HEK293 (cell line): ENCODE measurements at regions not wholly inside any gene's neighbourhood (a gene's known extent, or its start where the extent isn't known, plus 50 kb on each side); places are given as distances from the start of the nearest gene placed in this dataset.

Experiments
- CTCF ChIA-PET: fragments of 350-600 bp; formaldehyde crosslinking; extraction: SDS; loops from one replicate; lab custom pipeline; 2021; ENCODE audit warnings: antibody characterized with exemption; lab: Yijun Ruan, JAX
- POLR2A ChIA-PET: fragments of 300-600 bp; formaldehyde crosslinking; extraction: SDS; loops from one replicate; lab custom pipeline; 2020; ENCODE audit warnings: antibody characterized with exemption, inconsistent platforms; lab: Yijun Ruan, JAX
- H3K27ac ChIP-seq: fragments of 200-500 bp; sonication (Bioruptor generic); 2 replicates; pipeline ENCODE4 v1.5.1; 2014; ENCODE audit warnings: low read depth, low read length, control low read depth, inconsistent platforms; ENCODE audit errors: extremely low read depth
- H3K36me3 ChIP-seq, 2 experiments: fragments of 200-500 bp in 1 of 2; sonication (Bioruptor generic) in 1 of 2; 1 replicate in 1 of 2; 2 replicates in 1 of 2; pipeline ENCODE4 v1.5.1; 2014 to 2017; ENCODE audit warnings: inconsistent platforms in 2 of 2, low read length in 2 of 2; ENCODE audit not compliant: control insufficient read depth in 2 of 2, insufficient read depth in 1 of 2
- H3K4me1 ChIP-seq: fragments of 200-500 bp; sonication (Bioruptor generic); 2 replicates; pipeline ENCODE4 v1.5.1; 2014; ENCODE audit warnings: mild to moderate bottlenecking, low read length, inconsistent platforms; ENCODE audit not compliant: control insufficient read depth, insufficient read depth
- H3K4me3 ChIP-seq: 2 replicates; pipeline ENCODE4 v1.5.1; 2011; ENCODE audit warnings: low read depth, mild to moderate bottlenecking, control low read depth, low read length, moderate library complexity
- H3K9me3 ChIP-seq: fragments of 200-500 bp; sonication (Bioruptor generic); 2 replicates; pipeline ENCODE4 v1.5.1; 2014; ENCODE audit warnings: low read depth, low read length, inconsistent platforms; ENCODE audit not compliant: control insufficient read depth, insufficient read depth
- BCL11A ChIP-seq: fragments of 450-650 bp; formaldehyde crosslinking; IDR thresholded peaks from 2 replicates; pipeline ENCODE4 v1.5.1; 2016; ENCODE audit warnings: low read depth, missing biosample characterization, missing genetic modification characterization
- GLI2 ChIP-seq: fragments of 450-650 bp; formaldehyde crosslinking; IDR thresholded peaks from 2 replicates; pipeline ENCODE4; 2017; ENCODE audit warnings: missing biosample characterization, missing genetic modification characterization, low read depth, borderline replicate concordance
- HOXA7 ChIP-seq: sonication (generic); formaldehyde crosslinking; IDR thresholded peaks from 2 replicates; pipeline ENCODE4 v1.8.1; 2022; ENCODE audit warnings: missing genetic modification reagents, borderline replicate concordance
- MZF1 ChIP-seq: fragments of 450-650 bp; formaldehyde crosslinking; IDR thresholded peaks from 2 replicates; pipeline ENCODE4 v1.5.1; 2017; ENCODE audit warnings: missing biosample characterization, missing genetic modification characterization, borderline replicate concordance
- SALL2 ChIP-seq: fragments of 450-650 bp; formaldehyde crosslinking; IDR thresholded peaks from 2 replicates; pipeline ENCODE4 v1.5.0; 2017; ENCODE audit warnings: missing biosample characterization, mild to moderate bottlenecking, missing genetic modification characterization, borderline replicate concordance
- SCRT1 ChIP-seq: fragments of 450-650 bp; formaldehyde crosslinking; IDR thresholded peaks from 2 replicates; pipeline ENCODE4 v1.5.1; 2016; ENCODE audit warnings: missing biosample characterization, missing genetic modification characterization, borderline replicate concordance
- SCRT2 ChIP-seq: fragments of 450-650 bp; formaldehyde crosslinking; IDR thresholded peaks from 2 replicates; pipeline ENCODE4 v1.5.1; 2016; ENCODE audit warnings: missing biosample characterization, missing genetic modification characterization
- ZNF19 ChIP-seq: fragments of 450-650 bp; formaldehyde crosslinking; IDR thresholded peaks from 2 replicates; pipeline ENCODE4; 2016; ENCODE audit warnings: missing biosample characterization, missing genetic modification characterization, low read depth
- ZNF530 ChIP-seq: fragments of 450-650 bp; formaldehyde crosslinking; IDR thresholded peaks from 2 replicates; pipeline ENCODE4 v1.5.1; 2016; ENCODE audit warnings: low read depth, missing biosample characterization, missing genetic modification characterization
- ZNF610 ChIP-seq: fragments of 450-650 bp; formaldehyde crosslinking; IDR thresholded peaks from 2 replicates; pipeline ENCODE4 v1.5.1; 2016; ENCODE audit warnings: missing biosample characterization, missing genetic modification characterization, borderline replicate concordance
- ZNF658 ChIP-seq: fragments of 450-650 bp; formaldehyde crosslinking; IDR thresholded peaks from 2 replicates; pipeline ENCODE4; 2016; ENCODE audit warnings: missing biosample characterization, missing genetic modification characterization
- ZNF677 ChIP-seq: fragments of 450-650 bp; IDR thresholded peaks from 2 replicates; pipeline ENCODE4 v1.5.0; 2018; ENCODE audit warnings: missing biosample characterization, mild to moderate bottlenecking, missing genetic modification characterization, moderate library complexity
- ZNF747 ChIP-seq: fragments of 450-650 bp; formaldehyde crosslinking; IDR thresholded peaks from 2 replicates; pipeline ENCODE4 v1.5.1; 2016; ENCODE audit warnings: missing biosample characterization, missing genetic modification characterization
- TF ChIP-seq, protein P1 (sequence below): fragments of 450-650 bp; formaldehyde crosslinking; IDR thresholded peaks from 2 replicates; pipeline ENCODE4 v1.5.1; 2017; ENCODE audit warnings: missing biosample characterization, missing genetic modification characterization
- TF ChIP-seq, protein P2 (sequence below): fragments of 450-650 bp; formaldehyde crosslinking; IDR thresholded peaks from 2 replicates; pipeline ENCODE4 v1.5.1; 2017; ENCODE audit warnings: missing biosample characterization, missing genetic modification characterization
- TF ChIP-seq, protein P3 (sequence below): fragments of 450-650 bp; formaldehyde crosslinking; IDR thresholded peaks from 2 replicates; pipeline ENCODE4; 2016; ENCODE audit warnings: missing biosample characterization, missing genetic modification characterization
- TF ChIP-seq, protein P4 (sequence below): fragments of 450-650 bp; formaldehyde crosslinking; IDR thresholded peaks from 2 replicates; pipeline ENCODE4 v1.5.1; 2017; ENCODE audit warnings: missing biosample characterization, missing genetic modification characterization
- TF ChIP-seq, protein P5 (sequence below): fragments of 450-650 bp; formaldehyde crosslinking; IDR thresholded peaks from 2 replicates; pipeline ENCODE4 v1.5.1; 2016; ENCODE audit warnings: missing biosample characterization, missing genetic modification characterization
- TF ChIP-seq, protein P6 (sequence below): fragments of 450-650 bp; formaldehyde crosslinking; IDR thresholded peaks from 2 replicates; pipeline ENCODE4 v1.5.1; 2016; ENCODE audit warnings: missing biosample characterization, missing genetic modification characterization

DNA sequence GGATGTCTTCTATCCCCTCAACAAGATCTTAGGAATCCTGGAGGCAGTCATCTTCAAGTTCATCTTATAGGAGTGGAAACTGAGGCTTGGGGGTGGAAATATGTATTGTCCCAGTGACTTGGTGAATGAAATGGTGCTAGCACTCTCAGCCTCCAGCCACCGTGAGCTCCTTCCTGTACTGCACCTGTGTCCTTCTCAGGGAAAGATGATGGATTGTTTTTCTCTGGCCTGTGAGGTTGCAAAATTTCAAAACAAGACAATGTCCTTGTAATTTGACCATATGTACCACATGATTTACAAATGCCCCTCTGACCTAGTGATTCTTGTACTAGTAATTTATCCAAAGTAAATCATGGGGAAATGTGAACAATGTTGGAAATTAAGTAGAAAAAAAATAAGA, 71.0 kb upstream of the CHCHD3 start:
- POLR2A ChIA-PET = no interaction called here
- Histone ChIP-seq H3K27ac (no peak overlapping the region), H3K4me1 (no peaks in the 10 kb centered on the region), H3K9me3 (no peaks in the 10 kb centered on the region), H3K36me3 (no peaks in the 10 kb centered on the region), H3K4me3 (no peak overlapping the region)
- CTCF ChIA-PET = no interaction called here
- no peak for TF ChIP-seq SCRT2 (tag by site-specific recombination)
- no peak for TF ChIP-seq BCL11A (tag by site-specific recombination)
- TF ChIP-seq GLI2 (tag by site-specific recombination) = no peak
- no peak for TF ChIP-seq SALL2 (tag by site-specific recombination)
- TF ChIP-seq, protein P1, sequence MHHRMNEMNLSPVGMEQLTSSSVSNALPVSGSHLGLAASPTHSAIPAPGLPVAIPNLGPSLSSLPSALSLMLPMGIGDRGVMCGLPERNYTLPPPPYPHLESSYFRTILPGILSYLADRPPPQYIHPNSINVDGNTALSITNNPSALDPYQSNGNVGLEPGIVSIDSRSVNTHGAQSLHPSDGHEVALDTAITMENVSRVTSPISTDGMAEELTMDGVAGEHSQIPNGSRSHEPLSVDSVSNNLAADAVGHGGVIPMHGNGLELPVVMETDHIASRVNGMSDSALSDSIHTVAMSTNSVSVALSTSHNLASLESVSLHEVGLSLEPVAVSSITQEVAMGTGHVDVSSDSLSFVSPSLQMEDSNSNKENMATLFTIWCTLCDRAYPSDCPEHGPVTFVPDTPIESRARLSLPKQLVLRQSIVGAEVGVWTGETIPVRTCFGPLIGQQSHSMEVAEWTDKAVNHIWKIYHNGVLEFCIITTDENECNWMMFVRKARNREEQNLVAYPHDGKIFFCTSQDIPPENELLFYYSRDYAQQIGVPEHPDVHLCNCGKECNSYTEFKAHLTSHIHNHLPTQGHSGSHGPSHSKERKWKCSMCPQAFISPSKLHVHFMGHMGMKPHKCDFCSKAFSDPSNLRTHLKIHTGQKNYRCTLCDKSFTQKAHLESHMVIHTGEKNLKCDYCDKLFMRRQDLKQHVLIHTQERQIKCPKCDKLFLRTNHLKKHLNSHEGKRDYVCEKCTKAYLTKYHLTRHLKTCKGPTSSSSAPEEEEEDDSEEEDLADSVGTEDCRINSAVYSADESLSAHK (tag by site-specific recombination) = no peak
- TF ChIP-seq ZNF530 (tag by site-specific recombination) = no peak
- TF ChIP-seq ZNF610 = no peak
- TF ChIP-seq, protein P2, sequence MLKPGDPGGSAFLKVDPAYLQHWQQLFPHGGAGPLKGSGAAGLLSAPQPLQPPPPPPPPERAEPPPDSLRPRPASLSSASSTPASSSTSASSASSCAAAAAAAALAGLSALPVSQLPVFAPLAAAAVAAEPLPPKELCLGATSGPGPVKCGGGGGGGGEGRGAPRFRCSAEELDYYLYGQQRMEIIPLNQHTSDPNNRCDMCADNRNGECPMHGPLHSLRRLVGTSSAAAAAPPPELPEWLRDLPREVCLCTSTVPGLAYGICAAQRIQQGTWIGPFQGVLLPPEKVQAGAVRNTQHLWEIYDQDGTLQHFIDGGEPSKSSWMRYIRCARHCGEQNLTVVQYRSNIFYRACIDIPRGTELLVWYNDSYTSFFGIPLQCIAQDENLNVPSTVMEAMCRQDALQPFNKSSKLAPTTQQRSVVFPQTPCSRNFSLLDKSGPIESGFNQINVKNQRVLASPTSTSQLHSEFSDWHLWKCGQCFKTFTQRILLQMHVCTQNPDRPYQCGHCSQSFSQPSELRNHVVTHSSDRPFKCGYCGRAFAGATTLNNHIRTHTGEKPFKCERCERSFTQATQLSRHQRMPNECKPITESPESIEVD = no peak
- TF ChIP-seq ZNF19 (tag by site-specific recombination) = no peak
- TF ChIP-seq, protein P3, sequence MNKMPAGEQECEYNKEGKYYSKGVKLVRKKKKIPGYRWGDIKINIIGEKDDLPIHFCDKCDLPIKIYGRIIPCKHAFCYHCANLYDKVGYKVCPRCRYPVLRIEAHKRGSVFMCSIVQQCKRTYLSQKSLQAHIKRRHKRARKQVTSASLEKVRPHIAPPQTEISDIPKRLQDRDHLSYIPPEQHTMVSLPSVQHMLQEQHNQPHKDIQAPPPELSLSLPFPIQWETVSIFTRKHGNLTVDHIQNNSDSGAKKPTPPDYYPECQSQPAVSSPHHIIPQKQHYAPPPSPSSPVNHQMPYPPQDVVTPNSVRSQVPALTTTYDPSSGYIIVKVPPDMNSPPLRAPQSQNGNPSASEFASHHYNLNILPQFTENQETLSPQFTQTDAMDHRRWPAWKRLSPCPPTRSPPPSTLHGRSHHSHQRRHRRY (tag by site-specific recombination) = no peak
- no peak for TF ChIP-seq ZNF747 (tag by site-specific recombination)
- TF ChIP-seq, protein P4, sequence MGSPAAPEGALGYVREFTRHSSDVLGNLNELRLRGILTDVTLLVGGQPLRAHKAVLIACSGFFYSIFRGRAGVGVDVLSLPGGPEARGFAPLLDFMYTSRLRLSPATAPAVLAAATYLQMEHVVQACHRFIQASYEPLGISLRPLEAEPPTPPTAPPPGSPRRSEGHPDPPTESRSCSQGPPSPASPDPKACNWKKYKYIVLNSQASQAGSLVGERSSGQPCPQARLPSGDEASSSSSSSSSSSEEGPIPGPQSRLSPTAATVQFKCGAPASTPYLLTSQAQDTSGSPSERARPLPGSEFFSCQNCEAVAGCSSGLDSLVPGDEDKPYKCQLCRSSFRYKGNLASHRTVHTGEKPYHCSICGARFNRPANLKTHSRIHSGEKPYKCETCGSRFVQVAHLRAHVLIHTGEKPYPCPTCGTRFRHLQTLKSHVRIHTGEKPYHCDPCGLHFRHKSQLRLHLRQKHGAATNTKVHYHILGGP (tag by site-specific recombination) = no peak
- TF ChIP-seq, protein P5, sequence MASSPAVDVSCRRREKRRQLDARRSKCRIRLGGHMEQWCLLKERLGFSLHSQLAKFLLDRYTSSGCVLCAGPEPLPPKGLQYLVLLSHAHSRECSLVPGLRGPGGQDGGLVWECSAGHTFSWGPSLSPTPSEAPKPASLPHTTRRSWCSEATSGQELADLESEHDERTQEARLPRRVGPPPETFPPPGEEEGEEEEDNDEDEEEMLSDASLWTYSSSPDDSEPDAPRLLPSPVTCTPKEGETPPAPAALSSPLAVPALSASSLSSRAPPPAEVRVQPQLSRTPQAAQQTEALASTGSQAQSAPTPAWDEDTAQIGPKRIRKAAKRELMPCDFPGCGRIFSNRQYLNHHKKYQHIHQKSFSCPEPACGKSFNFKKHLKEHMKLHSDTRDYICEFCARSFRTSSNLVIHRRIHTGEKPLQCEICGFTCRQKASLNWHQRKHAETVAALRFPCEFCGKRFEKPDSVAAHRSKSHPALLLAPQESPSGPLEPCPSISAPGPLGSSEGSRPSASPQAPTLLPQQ (tag by site-specific recombination) = no peak
- TF ChIP-seq MZF1 (tag by site-specific recombination) = no peak
- TF ChIP-seq ZNF658 (tag by site-specific recombination) = no peak
- TF ChIP-seq HOXA7 = no peak
- no peak for TF ChIP-seq ZNF677 (tag by site-specific recombination)
- no peak for TF ChIP-seq SCRT1 (tag by site-specific recombination)
- TF ChIP-seq, protein P6, sequence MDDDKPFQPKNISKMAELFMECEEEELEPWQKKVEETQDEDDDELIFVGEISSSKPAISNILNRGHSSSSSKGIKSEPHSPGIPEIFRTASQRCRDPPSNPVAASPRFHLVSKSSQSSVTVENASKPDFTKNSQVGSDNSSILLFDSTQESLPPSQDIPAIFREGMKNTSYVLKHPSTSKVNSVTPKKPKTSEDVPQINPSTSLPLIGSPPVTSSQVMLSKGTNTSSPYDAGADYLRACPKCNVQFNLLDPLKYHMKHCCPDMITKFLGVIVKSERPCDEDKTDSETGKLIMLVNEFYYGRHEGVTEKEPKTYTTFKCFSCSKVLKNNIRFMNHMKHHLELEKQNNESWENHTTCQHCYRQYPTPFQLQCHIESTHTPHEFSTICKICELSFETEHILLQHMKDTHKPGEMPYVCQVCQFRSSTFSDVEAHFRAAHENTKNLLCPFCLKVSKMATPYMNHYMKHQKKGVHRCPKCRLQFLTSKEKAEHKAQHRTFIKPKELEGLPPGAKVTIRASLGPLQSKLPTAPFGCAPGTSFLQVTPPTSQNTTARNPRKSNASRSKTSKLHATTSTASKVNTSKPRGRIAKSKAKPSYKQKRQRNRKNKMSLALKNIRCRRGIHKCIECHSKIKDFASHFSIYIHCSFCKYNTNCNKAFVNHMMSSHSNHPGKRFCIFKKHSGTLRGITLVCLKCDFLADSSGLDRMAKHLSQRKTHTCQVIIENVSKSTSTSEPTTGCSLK (tag by site-specific recombination) = no peak
